Endothelial cell of umbilical vein (primary cell): ENCODE measurements at regions not wholly inside any gene's neighbourhood (a gene's known extent, or its start where the extent isn't known, plus 50 kb on each side); places are given as distances from the start of the nearest gene placed in this dataset.

Experiments
- CTCF ChIP-seq, 2 donors: IDR thresholded peaks; 1 replicate in 1 of 2; 2 replicates in 1 of 2; pipeline ENCODE4 v1.5.1; 2011; ENCODE audit warnings: low read length in 2 of 2, mild to moderate bottlenecking in 2 of 2, moderate library complexity in 2 of 2, control low read depth in 1 of 2, inconsistent platforms in 1 of 2, low read depth in 1 of 2; ENCODE audit not compliant: insufficient read depth in 1 of 2; ENCODE audit errors: extremely low read depth in 1 of 2
- EZH2 ChIP-seq: IDR thresholded peaks from 2 replicates; pipeline ENCODE4 v1.6.1; 2012; ENCODE audit warnings: borderline replicate concordance, low read depth, mild to moderate bottlenecking, moderate library complexity, low read length, inconsistent platforms; ENCODE audit not compliant: severe bottlenecking
- GATA2 ChIP-seq: IDR thresholded peaks from 2 replicates; pipeline ENCODE4 v1.7.0; 2011; ENCODE audit warnings: low read depth, mild to moderate bottlenecking, moderate library complexity, mixed read lengths, low read length; ENCODE audit not compliant: insufficient read length, insufficient read depth
- MAX ChIP-seq: IDR thresholded peaks from 2 replicates; pipeline ENCODE4 v1.6.1; 2011; ENCODE audit not compliant: insufficient read depth, insufficient read length
- MYC ChIP-seq: IDR thresholded peaks from one replicate; pipeline ENCODE4 v1.6.1; 2011; ENCODE audit warnings: mild to moderate bottlenecking, low read depth, low read length

GRCh38 chr17:14429084-14429483, 128.2 kb downstream of the HS3ST3B1 start:
- TF ChIP-seq CTCF (IDR thresholded peaks at IDR 0.05; ENCODE audit: extremely low read depth in 1 of 2, insufficient read depth in 1 of 2, low read depth in 1 of 2, low read length in 2 of 2) (no peak), MYC (no peak), MAX (no peak), EZH2 (no peak), GATA2 (no peak)
